ENCODE measurements at regions not wholly inside any gene's neighbourhood (a gene's known extent, or its start where the extent isn't known, plus 50 kb on each side); places are given as distances from the start of the nearest gene placed in this dataset.
"Not testable (repeated sequence)": the region's sequence is repeated elsewhere in the genome, so short reads cannot be mapped to it uniquely, and the experiment has no call there.

DNA sequence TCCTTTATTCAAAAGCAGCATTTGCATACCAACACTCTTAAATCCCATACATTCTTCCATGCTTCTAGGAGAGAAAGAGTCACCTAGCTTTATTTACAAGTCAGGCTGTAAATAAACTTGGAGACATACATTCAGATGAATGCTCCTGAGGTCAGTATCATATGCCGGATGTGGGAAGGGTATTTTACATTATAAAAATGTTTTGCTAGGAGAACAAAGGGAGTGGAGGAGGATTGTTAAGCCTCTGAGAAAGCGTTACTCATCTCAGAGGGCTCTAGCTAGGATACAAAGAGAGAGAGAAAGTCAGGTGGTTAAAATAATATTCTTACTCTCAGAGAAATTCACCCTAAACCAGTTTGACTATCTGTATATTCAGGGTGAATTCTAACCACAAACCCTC, 300.9 kb upstream of the NPSR1 start:
- TF ChIP-seq, protein P1, sequence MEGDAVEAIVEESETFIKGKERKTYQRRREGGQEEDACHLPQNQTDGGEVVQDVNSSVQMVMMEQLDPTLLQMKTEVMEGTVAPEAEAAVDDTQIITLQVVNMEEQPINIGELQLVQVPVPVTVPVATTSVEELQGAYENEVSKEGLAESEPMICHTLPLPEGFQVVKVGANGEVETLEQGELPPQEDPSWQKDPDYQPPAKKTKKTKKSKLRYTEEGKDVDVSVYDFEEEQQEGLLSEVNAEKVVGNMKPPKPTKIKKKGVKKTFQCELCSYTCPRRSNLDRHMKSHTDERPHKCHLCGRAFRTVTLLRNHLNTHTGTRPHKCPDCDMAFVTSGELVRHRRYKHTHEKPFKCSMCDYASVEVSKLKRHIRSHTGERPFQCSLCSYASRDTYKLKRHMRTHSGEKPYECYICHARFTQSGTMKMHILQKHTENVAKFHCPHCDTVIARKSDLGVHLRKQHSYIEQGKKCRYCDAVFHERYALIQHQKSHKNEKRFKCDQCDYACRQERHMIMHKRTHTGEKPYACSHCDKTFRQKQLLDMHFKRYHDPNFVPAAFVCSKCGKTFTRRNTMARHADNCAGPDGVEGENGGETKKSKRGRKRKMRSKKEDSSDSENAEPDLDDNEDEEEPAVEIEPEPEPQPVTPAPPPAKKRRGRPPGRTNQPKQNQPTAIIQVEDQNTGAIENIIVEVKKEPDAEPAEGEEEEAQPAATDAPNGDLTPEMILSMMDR (IDR thresholded peaks at IDR 0.05), result no peak
- no peaks in the 10 kb centered on the region for H3K36me3 ChIP-seq
- no peaks in the 10 kb centered on the region for H3K9me3 ChIP-seq
- intact Hi-C loops (cut with DNase I), result no loop called here
- ATAC-seq, result no peak
- no peak overlapping the region for H3K4me3 ChIP-seq
- DNase-seq, result no peak
- no peak overlapping the region for H3K27ac ChIP-seq
- no peaks in the 10 kb centered on the region for H3K27me3 ChIP-seq (ENCODE audit: low read depth)
- no peaks in the 10 kb centered on the region for H3K4me1 ChIP-seq

DNA sequence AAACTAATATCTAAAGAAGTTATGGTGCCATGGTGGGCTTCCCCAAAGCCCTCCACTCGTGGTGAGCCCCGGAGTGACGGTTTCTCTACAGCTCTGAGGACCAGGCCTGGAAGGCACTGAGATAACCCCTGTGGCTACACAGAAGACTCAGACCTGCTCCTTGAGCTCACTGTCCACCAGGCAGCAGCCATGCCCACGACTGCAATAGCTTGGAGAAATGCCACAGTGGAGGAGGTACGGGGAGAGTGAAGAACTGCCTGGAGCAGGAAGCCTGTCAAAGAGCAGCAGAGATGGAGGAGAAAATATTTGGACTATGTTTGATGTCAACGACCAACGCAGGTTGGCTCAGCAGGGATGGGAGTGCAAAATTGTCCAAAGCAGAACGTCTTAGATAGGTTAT, 300.1 kb upstream of the NPSR1 start:
- H3K27me3 ChIP-seq (ENCODE audit: low read depth), result no peaks in the 10 kb centered on the region
- no peak overlapping the region for H3K27ac ChIP-seq
- no peak overlapping the region for H3K4me3 ChIP-seq
- H3K9me3 ChIP-seq, result no peaks in the 10 kb centered on the region
- TF ChIP-seq, protein P1 (IDR thresholded peaks at IDR 0.05), result no peak
- no peaks in the 10 kb centered on the region for H3K4me1 ChIP-seq
- intact Hi-C loops (cut with DNase I), result no loop called here
- no peak for DNase-seq
- no peaks in the 10 kb centered on the region for H3K36me3 ChIP-seq
- ATAC-seq, result no peak

DNA sequence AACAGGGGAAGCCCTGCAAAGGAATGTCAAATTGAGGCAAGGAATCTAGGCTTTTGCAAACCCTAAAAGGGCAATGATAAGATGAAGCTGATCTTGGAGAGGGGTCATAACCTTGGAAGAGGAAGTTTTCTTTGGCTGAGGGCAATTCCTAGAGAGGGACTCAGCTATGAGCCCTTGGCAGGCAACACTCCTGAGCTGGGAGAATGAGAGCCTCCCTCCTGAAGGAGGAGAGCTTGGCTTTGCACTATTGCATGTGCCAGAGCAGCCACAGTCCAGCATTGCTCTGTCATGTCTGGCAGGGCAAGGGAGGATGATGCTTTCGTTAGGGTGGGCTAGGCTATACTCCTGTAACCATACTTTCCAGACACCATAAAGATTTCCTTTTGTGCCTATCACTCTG, 299.4 kb upstream of the NPSR1 start:
- H3K4me1 ChIP-seq; H3K36me3 ChIP-seq; H3K9me3 ChIP-seq; intact Hi-C loops (cut with DNase I); ATAC-seq; H3K27ac ChIP-seq; H3K4me3 ChIP-seq; H3K27me3 ChIP-seq (ENCODE audit: low read depth); DNase-seq: not testable (repeated sequence)

DNA sequence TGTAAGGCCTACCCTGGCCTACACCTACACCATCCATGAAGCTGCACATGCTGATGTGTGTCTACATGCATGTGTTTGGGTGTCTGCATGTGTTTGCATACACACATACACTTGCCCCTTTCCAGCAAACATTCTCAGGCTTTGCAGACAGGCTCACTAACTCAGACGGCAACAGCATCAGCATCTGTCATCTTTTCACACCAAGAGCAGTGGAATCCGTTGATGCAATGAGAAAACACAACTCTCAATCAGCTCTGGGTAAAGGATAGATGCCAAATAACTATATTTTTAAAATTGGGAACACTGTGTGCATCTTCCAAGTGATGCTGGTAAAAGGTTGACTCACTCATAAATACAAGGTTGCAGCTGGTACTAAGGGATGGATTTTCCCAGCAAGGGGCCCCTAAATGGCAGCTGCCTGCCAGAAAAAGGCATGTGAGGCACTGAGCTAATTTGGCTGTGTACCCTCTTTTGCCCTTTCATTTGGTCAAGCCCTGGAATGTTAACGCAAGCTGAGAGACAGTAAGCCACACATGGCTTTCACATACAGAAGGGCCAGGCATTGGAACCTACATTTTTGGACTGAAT, 296.3 kb upstream of the NPSR1 start:
- TF ChIP-seq, protein P1 (IDR thresholded peaks at IDR 0.05), result no peak
- no peaks in the 10 kb centered on the region for H3K9me3 ChIP-seq
- intact Hi-C loops (cut with DNase I), result no loop called here
- no peak overlapping the region for H3K27ac ChIP-seq
- no peaks in the 10 kb centered on the region for H3K4me1 ChIP-seq
- DNase-seq, result no peak
- no peaks in the 10 kb centered on the region for H3K36me3 ChIP-seq
- H3K27me3 ChIP-seq (ENCODE audit: low read depth), result no peaks in the 10 kb centered on the region
- no peak for ATAC-seq
- H3K4me3 ChIP-seq, result no peak overlapping the region

DNA sequence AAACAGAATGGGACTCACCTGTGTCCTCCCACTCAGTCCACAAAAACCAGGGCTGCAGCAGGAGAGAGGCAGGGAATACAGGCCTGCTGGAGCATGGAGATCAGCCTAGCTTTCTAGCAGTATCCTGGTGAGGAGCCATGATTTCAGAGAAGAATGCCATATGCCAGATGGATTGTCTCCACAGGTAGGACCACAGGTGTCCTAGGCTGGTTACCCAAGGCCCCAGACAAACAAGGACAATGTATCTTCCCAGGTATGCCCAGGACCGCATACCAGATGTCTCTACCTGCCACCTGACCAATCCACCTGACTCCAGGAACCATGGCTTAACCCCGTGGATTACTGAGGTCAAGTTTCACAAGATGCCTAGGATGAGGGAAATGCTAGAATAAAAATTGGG, 295.4 kb upstream of the NPSR1 start:
- TF ChIP-seq, protein P1 (IDR thresholded peaks at IDR 0.05), result no peak
- Histone ChIP-seq H3K4me3 (no peak overlapping the region), H3K27me3 (ENCODE audit: low read depth) (no peaks in the 10 kb centered on the region), H3K9me3 (no peaks in the 10 kb centered on the region), H3K27ac (no peak overlapping the region), H3K4me1 (no peaks in the 10 kb centered on the region), H3K36me3 (no peaks in the 10 kb centered on the region)
- no peak for ATAC-seq
- intact Hi-C loops (cut with DNase I), result no loop called here
- DNase-seq, result no peak

DNA sequence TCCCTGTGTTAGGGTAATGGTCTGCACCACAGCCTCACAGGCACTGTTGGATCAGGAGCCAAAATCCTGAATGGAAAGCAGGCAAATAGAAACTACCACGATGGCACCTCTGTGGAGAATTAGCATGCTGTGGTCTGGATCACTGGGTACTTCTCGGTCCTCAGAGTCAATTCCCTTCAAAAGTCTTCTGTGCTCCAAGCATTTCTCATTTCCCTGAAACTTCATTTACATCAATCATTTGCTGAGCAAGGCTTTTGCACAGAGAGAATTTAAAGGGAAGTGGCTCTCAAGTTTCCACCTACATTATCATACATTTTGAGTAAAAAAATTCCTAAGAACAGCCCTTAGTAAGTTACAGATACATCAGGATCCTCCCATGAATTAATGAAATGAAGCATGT, 293.9 kb upstream of the NPSR1 start:
- Histone ChIP-seq H3K27ac (no peak overlapping the region), H3K27me3 (ENCODE audit: low read depth) (no peaks in the 10 kb centered on the region), H3K36me3 (no peaks in the 10 kb centered on the region), H3K4me3 (no peak overlapping the region), H3K9me3 (no peaks in the 10 kb centered on the region), H3K4me1 (no peaks in the 10 kb centered on the region)
- TF ChIP-seq, protein P1 (IDR thresholded peaks at IDR 0.05), result no peak
- DNase-seq (no peak), ATAC-seq (no peak)
- intact Hi-C loops (cut with DNase I), result no loop called here
